Activated CD8-positive, alpha-beta T cell treated with anti-CD3 and anti-CD28 coated beads for 36 hours (primary cell): ENCODE measurements at regions not wholly inside any gene's neighbourhood (a gene's known extent, or its start where the extent isn't known, plus 50 kb on each side); places are given as distances from the start of the nearest gene placed in this dataset.

Experiments
- ATAC-seq: fragments of 200-7000 bp; cut with Tn5 transposase; one replicate; pipeline ENCODE4 v1.10.0; 2021; ENCODE audit warnings: mild to moderate bottlenecking, moderate library complexity
- CTCF ChIA-PET: fragments of 350-600 bp; sonication (Branson Sonifier 250); formaldehyde crosslinking; loops from one replicate; lab custom pipeline; 2021; ENCODE audit warnings: antibody characterized with exemption; lab: Charles Lee
- POLR2A ChIA-PET: fragments of 350-600 bp; sonication (Branson Sonifier 250); formaldehyde crosslinking; loops from one replicate; lab custom pipeline; 2021; ENCODE audit warnings: antibody characterized with exemption; lab: Charles Lee
- DNase-seq: peaks from one replicate; pipeline ENCODE4 v3.0.0-alpha.2; 2020
- H3K27ac Mint-ChIP-seq: one replicate; pipeline ENCODE4 v1.8.0; 2021; ENCODE audit warnings: mild to moderate bottlenecking, mixed read lengths
- H3K27me3 Mint-ChIP-seq: one replicate; pipeline ENCODE4 v1.8.0; 2021; ENCODE audit warnings: mixed read lengths
- H3K36me3 Mint-ChIP-seq: one replicate; pipeline ENCODE4 v1.8.0; 2021; ENCODE audit warnings: low read depth, mixed read lengths
- H3K4me1 Mint-ChIP-seq: one replicate; pipeline ENCODE4 v1.8.0; 2021; ENCODE audit warnings: low read depth, mixed read lengths
- H3K4me3 Mint-ChIP-seq: one replicate; pipeline ENCODE4 v1.8.0; 2021; ENCODE audit warnings: mild to moderate bottlenecking, moderate library complexity, mixed read lengths
- H3K9me3 Mint-ChIP-seq: one replicate; pipeline ENCODE4 v1.8.0; 2021; ENCODE audit warnings: mixed read lengths
- intact Hi-C: fragments of 100-400 bp; cut with micrococcal nuclease; formaldehyde crosslinking; loops from one replicate; pipeline ENCODE4 v1.10.0; 2022
- TF ChIP-seq, protein P1 (sequence below): fragments of 200-600 bp; IDR thresholded peaks from one replicate; pipeline ENCODE4 v1.8.0; 2022; ENCODE audit warnings: antibody characterized with exemption, mild to moderate bottlenecking

- Mint-ChIP-seq H3K4me3 (no peak overlapping the region), H3K4me1 (no peaks in the 10 kb centered on the region), H3K27me3 (peaks cover 16% of the 10 kb centered on the region), H3K9me3 (peaks cover 3% of the 10 kb centered on the region), H3K36me3 (no peaks in the 10 kb centered on the region), H3K27ac (no peak overlapping the region)
- TF ChIP-seq, protein P1, sequence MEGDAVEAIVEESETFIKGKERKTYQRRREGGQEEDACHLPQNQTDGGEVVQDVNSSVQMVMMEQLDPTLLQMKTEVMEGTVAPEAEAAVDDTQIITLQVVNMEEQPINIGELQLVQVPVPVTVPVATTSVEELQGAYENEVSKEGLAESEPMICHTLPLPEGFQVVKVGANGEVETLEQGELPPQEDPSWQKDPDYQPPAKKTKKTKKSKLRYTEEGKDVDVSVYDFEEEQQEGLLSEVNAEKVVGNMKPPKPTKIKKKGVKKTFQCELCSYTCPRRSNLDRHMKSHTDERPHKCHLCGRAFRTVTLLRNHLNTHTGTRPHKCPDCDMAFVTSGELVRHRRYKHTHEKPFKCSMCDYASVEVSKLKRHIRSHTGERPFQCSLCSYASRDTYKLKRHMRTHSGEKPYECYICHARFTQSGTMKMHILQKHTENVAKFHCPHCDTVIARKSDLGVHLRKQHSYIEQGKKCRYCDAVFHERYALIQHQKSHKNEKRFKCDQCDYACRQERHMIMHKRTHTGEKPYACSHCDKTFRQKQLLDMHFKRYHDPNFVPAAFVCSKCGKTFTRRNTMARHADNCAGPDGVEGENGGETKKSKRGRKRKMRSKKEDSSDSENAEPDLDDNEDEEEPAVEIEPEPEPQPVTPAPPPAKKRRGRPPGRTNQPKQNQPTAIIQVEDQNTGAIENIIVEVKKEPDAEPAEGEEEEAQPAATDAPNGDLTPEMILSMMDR, result no peak
- ChIA-PET POLR2A (no interaction called here), CTCF (no interaction called here)
- no peak for ATAC-seq
- DNase-seq, result no peak
- intact Hi-C loops, result no loop called here
Measured at GRCh38 chr2:196568506-196568905, 71.0 kb upstream of the CCDC150 start.

DNA sequence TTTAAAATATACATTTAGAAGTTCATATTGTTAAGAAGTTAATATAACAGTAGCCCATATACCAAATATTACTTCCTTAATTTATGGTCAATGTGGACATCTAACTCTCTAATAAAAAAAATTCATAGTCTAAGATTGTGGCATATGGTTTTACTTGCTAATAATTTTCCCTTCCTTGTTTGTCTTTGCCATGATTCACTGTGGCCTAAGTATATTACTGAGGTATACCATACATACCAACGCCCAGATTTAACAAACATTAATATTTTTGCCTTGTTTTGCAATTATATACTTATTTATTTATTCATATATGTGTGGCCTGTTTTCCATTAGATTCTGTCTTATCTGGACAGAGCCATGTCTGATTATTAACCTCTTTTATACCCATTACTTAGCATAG lies 54.6 kb upstream of the CCDC150 start:
- Mint-ChIP-seq H3K9me3 (no peaks in the 10 kb centered on the region), H3K27me3 (peaks cover 33% of the 10 kb centered on the region), H3K4me3 (no peak overlapping the region), H3K4me1 (no peaks in the 10 kb centered on the region), H3K36me3 (no peaks in the 10 kb centered on the region), H3K27ac (no peak overlapping the region)
- POLR2A ChIA-PET, result no interaction called here
- intact Hi-C loops, result no loop called here
- no peak for DNase-seq
- CTCF ChIA-PET, result no interaction called here
- ATAC-seq, result no peak
- TF ChIP-seq, protein P1, result no peak

DNA sequence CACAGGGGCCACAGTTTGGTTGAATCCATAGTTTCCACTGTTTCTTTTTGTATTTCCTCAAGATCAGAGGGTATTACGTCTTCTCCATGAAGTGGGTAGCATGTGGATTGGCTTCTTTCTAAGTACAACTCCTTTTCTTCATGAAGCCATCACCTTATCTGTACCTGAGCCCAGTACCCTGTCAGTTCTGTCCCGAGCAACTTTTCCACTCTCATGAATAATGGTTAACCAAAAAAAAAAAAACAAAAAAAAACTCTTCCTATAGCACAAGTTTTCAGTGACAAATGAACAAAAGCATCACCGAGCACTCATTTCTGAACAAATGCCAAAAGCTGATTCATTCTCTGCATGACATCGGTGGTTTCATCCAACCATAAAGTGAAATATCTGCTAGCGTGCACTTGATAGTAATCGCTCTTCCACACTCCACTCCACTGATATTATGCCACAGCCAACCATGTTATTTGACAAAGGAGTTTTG lies 53.0 kb upstream of the CCDC150 start:
- H3K9me3 Mint-ChIP-seq, result no peaks in the 10 kb centered on the region
- no peaks in the 10 kb centered on the region for H3K36me3 Mint-ChIP-seq
- ChIA-PET POLR2A (no interaction called here), CTCF (no interaction called here)
- TF ChIP-seq, protein P1, result no peak
- ATAC-seq (peak; percentile 42), DNase-seq (no peak)
- H3K27ac Mint-ChIP-seq, result no peak overlapping the region
- intact Hi-C loops, result no loop called here
- peaks cover 46% of the 10 kb centered on the region for H3K27me3 Mint-ChIP-seq
- no peaks in the 10 kb centered on the region for H3K4me1 Mint-ChIP-seq
- no peak overlapping the region for H3K4me3 Mint-ChIP-seq

GRCh38 chr2:196587056-196587455 lies 52.5 kb upstream of the CCDC150 start:
- Mint-ChIP-seq H3K36me3 (no peaks in the 10 kb centered on the region), H3K27ac (no peak overlapping the region), H3K9me3 (no peaks in the 10 kb centered on the region), H3K27me3 (peaks cover 50% of the 10 kb centered on the region), H3K4me3 (no peak overlapping the region), H3K4me1 (peaks cover under 1% of the 10 kb centered on the region)
- intact Hi-C loops, result no loop called here
- TF ChIP-seq, protein P1, result no peak
- no peak for DNase-seq
- CTCF ChIA-PET, result no interaction called here
- ATAC-seq, result no peak
- POLR2A ChIA-PET, result no interaction called here

DNA sequence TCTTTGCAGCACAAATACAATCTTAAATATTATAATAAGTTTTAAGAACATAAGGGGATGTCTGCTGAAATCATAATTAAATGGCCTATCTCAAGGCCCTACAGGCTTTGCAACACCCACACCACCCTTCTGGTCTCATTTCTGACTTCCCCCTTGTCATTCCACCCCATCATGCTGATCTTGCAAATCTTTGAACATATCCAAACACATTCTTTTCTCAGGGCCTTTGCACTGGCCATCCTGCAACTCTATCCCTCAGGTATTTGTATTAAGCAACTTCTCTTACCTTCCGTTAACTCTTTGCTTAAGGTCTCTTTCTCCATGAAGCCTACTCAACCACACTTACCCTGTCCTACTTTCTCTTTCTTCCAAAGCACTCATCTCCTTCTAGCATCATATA lies 51.8 kb upstream of the CCDC150 start:
- ChIA-PET CTCF (no interaction called here), POLR2A (no interaction called here)
- ATAC-seq, result no peak
- no peak overlapping the region for H3K27ac Mint-ChIP-seq
- peaks cover 4% of the 10 kb centered on the region for H3K4me1 Mint-ChIP-seq
- H3K9me3 Mint-ChIP-seq, result no peaks in the 10 kb centered on the region
- DNase-seq, result no peak
- H3K27me3 Mint-ChIP-seq, result peaks cover 50% of the 10 kb centered on the region
- TF ChIP-seq, protein P1, result no peak
- H3K4me3 Mint-ChIP-seq, result no peak overlapping the region
- intact Hi-C loops, result no loop called here
- no peaks in the 10 kb centered on the region for H3K36me3 Mint-ChIP-seq
